HG03097 (cell line): ENCODE measurements at regions not wholly inside any gene's neighbourhood (a gene's known extent, or its start where the extent isn't known, plus 50 kb on each side); places are given as distances from the start of the nearest gene placed in this dataset.
A peak's percentile ranks its signal among the peaks of the same experiment; 100 is the strongest.
"Not testable (repeated sequence)": the region's sequence is repeated elsewhere in the genome, so short reads cannot be mapped to it uniquely, and the experiment has no call there.

Experiments
- ATAC-seq: cut with Tn5 transposase; IDR thresholded peaks from one replicate; pipeline ENCODE4 v1.9.1; 2021; ENCODE audit not compliant: unreplicated experiment, low FRiP score

DNA sequence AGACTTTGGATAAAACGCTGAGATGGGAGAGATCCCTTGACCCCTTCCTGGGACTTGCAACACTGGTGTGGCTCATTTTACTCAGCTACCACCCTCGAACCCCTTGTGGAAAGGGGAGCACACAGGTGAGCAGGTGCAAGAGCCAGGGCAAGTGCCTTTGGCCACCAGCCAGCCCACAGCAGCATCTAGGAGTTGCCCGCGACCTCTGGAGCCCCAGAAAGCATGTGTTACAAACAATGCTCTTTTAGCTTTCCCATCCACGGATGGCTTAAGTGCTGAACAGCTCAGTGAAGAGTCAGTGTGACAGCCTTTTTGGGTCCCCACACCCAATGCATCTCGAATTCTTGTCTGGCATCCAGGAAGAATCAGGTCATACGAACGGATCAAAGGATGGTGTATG, 197.8 kb downstream of the MEMO1 start:
- ATAC-seq = no peak

DNA sequence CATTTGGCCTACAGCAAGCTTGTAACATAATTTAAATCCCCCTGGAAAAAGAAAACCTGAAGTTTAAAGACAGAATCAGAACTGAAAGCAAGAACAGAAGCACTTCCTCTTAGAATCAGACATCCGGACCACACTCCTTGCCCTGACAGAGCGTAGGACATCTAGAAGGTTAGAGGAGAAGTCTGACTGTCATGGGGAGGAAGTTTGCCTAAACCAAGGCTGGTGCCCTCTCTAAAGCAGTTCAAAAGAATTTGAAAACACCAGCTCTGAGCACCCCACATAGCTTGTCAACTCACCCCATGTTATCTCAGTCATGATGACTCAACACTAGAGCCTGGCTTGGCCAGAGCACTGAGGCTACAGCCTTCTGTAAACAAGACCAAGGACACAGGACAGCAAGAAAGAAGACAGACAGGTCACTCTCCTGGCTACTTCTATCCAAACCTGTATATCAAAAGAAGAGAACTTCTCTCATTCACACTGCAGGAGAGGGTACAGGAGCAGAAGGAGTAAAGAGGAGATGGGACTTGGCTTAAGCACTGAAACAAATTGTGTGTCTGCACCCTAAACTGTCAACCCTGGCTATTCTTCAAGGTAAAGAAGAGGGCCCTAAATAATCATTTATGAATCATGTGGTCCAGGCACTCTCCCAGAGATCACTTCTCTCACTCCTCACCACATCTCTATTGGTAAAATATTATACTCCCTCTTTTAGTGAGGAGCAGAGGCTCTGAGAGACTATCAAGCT, 198.6 kb downstream of the MEMO1 start:
- peak; percentile 100 for ATAC-seq

DNA sequence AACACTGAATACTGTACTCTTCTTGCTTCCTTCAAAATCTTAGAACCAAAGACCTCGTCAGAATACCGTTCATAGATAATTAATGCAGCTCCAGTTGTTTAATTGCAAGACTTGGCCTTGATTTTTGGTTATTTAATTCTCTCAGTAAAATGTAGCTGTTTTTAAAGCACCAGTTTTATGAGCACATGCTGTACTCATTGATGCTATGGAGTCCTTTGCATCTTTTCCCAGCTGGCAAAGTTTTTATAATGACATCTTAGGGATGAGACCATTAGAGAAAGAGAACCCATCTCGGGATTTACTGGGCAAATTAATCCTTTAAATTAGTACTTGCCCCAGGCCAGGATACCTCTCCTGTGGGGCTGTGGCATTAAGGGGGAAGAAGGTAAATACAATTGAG, 199.3 kb downstream of the MEMO1 start:
- ATAC-seq = no peak

DNA sequence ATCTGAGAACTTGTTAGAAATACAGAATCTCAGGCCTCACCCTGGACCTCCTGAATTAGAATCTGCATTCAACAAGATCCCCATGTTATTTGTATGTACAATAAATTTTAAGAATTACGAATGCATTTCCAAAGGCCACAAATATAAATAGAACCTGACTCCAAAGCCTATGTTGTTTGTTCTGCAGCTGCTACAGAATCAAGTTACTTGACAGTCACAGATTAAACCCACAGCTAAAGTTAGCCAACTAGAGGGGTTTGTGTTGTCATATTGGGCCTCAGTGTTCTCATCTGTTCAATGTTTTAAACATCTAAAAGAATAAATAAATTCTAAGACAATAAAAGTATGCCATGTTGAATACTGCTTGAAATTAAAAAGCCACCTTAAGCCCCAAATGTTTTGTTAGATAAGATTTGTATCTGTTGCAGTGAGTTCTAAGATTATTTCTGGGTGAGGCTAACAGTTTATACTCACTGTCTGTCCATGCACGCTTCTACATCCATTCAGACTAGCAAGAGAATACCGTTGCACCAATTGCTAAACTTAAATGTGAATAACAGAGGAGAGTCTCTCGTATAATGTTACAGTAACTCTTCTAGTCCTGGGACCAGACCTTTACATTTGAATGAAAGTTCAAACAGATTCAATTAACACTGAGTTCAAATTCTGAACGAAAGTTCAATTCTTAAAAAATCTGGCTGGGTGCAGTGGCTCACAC, 200.4 kb downstream of the MEMO1 start:
- no peak for ATAC-seq

DNA sequence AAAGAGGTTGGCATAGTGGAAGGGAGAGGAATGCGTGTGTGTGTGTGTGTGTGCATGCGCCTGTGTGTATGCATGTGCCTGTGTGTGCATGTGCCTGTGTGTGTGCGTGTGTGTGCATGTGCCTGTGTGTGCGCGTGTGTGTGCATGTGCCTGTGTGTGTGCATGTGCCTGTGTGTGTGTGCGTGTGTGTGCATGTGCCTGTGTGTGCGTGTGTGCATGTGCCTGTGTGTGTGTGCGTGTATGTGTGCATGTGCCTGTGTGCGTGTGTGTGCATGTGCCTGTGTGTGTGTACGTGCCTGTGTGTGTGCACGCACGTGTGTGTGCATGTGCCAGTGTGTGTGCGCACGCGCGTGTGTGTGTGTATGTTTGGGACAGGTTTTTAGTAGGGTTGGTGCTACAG, 205.1 kb downstream of the MEMO1 start:
- ATAC-seq = no peak

DNA sequence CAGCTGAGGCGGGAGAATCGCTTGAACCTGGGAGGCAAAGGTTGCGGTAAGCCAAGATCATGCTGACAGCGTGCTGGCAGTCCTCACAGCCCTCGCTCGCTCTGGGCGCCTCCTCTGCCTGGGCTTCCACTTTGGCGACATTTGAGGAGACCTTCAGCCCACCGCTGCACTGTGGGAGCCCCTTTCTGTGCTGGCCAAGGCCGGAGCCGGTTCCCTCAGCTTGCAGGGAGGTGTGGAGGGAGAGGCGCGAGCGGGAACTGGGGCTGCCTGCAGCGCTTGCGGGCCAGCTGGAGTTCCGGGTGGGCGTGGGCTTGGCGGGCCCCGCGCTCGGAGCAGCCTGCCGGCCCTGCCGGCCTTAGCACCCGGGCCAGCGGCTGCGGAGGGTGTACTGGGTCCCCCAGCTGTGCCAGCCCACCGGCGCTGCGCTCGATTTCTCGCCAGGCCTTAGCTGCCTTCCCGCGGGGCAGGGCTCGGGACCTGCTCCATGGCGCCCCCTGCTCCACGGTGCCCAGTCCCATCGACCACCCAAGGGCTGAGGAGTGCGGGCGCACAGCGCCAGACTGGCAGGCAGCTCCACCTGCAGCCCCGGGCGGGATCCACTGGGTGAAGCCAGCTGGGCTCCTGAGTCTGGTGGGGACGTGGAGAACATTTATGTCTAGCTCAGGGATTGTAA, 207.2 kb downstream of the MEMO1 start:
- ATAC-seq = not testable (repeated sequence)

DNA sequence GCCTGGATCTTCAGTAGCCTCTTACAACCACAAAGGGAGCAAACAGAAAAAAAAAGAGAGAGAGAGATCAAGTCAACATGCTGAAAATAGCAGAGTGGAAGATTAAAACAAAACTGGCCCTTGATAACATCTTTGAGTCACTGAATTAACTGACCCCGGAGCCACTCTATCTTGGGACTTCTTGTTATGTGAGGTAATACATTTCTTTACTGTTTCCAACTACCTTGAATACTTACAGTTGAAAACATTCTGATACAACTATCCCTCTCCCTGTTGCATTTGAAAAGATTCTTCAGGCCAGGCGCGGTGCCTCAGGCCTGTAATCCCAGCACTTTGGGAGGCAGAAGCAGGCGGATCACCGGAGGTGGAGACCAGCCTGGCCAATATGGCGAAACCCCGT, 208.1 kb downstream of the MEMO1 start:
- ATAC-seq = no peak

DNA sequence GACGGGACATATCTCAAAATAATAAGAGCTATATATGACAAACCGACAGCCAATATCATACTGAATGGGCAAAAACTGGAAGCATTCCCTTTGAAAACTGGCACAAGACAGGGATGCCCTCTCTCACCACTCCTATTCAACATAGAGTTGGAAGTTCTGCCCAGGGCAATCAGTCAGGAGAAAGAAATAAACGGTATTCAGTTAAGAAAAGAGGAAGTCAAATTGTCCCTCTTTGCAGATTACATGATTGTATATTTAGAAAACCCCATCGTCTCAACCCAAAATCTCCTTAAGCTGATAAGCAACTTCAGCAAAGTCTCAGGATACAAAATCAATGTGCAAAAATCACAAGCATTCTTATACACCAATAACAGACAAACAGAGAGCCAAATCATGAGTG, 211.5 kb downstream of the MEMO1 start:
- ATAC-seq = not testable (repeated sequence)

DNA sequence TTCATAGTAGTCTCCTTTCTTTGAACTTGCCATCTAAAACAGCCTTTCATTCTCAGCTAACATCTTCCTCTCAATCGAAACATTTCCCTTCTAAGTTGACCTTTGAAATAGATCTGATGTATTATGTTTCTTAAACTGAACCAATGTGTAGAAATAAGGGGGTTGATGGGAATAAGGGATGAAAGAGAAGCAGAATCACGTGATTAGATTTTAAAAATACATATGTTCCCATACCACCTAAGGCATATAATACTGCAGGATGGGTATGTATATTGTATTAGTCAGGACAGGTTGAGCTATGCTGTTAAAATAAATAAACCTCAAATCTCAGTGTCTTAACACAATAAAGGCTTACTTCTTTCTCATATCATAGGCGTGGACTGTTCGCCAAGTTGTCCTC, 207.5 kb upstream of the SRD5A2 start:
- ATAC-seq = no peak

DNA sequence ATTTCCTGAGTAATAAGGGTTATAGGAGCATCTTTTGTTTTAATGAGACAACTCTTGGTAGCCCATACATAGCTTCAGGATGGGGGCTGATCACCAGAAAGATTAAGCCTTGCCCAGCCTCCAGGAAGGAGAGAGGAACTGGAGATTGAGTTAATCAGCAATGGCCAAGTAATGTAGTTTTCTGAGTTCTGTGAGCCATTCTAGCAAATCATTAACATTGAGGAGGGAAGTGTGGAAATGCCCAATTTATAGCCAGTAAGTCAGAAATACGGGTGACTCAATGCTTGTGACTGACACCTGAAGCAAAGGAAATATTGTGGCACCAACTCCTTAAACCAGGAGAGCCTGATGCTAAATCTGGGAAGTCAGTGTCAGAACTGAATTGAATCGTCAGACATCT, 205.1 kb upstream of the SRD5A2 start:
- ATAC-seq = peak; percentile 83

DNA sequence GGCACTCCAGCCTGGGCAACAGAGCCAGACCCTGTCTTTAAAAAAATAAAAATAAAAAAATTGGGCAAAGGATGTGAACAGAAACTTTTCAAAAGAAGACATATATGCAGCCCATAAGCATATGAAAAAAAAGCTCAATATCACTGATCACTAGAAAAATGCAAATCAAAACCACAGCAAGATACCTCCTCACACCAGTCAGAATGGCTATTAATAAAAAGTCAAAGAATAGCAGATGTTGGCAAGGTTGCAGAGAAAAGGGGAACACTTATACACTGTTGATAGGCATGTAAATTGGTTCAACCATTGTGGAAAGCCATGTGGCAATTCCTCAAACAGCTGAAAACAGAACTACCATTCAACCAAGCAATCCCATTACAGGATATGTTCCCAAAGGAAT, 204.1 kb upstream of the SRD5A2 start:
- ATAC-seq = no peak

DNA sequence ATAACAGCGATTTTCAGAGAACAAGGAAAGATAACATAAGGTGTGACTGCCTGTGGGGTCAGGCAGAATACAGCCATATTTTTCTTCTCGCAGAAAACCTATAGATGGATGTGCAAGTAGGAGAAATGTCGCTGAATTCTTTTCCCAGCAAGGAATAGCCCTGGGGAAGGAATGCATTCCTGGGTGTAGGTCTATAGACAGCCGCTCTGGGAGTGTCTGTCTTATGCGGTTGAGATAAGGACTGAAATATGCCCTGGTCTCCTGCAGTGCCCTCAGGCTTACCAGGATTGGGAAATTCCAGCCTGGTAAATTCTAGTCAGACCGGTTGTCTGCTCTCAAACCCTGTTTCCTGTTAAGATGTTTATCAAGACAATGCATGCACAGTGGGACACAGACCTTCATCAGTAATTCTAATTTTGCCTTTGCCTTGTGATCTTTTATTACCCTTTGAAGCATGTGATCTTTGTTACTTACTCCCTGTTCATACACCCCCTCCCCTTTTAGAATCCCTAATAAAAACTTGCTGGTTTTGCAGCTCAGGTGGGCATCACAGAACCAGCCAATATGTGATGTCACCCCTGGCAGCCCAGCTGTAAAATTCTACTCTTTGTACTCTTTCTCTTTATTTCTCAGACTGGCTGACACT, 202.8 kb upstream of the SRD5A2 start:
- not testable (repeated sequence) for ATAC-seq

DNA sequence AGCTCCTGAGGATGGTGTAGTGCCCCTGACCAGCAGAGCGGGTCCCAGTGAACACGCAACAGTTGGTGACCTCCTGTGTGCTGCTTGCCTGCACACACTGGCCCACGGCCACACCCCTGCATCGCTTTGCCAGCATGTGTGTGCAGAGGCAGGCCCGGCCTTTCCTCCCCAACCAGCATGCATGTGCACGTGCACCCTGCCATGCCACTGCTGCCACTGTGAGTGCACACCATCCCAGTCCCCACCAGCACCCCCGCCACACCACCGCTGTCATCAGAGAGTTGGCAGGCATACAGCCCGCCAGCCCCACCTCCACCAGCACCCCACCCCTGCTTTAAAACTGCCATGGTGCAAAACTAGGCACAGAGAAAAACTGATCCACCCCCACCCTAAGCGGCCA, 197.4 kb upstream of the SRD5A2 start:
- no peak for ATAC-seq

DNA sequence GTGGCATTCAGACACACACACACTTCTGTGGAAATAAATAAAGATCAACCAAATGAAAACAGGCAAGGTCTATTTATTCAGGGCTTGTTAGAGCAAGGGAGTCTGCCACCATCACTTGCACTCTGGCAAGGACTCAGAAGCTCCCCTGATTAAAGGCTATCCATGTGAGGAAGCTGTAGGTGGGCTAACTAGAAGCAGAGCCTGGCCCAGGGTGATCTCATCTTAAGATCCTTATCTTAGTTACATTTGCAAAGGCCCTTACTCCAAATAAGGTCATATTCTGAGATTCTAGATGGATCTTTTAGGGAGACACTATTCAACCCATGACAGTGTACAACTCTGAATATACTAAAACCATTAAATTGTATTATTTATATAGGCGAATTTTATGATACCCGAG, 190.0 kb upstream of the SRD5A2 start:
- no peak for ATAC-seq

DNA sequence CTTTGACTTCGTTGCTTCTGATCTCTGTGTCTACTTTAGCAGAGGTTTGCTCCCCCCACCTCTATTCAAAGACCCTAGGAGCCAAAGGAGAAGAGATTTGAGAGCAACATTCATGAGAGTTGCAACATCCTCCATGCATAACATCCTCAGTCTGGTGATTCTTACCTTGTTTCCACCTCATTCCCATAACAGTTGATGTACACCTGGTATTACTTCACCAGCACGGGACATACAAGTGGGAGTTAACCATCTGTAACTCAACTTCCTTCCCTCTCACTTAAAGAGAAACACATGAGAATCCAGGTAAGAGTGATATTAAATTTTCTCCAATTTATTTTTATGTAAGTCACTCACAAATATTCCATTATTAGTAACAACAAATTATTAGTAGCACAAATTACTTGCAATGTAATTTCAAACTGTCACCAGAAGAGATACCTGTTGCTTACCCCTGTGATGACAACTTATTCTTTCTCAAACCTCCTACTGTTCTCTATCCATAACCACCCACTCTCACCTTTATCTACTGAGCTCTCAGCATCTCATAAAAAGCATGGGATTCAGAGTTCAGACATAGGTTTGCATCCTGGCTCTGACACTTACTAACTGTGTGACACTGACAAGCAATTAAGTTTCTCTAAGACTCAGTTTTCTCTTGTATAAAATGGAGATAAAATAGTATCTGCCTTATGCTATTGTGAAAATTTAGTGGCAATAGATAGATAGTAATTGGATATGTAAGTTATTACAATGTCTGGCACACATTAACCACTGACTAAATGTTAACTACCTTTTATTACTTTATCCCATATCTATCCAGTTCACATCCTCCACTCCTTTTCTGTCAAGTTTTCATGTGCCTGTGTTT, 184.6 kb upstream of the SRD5A2 start:
- ATAC-seq = no peak

DNA sequence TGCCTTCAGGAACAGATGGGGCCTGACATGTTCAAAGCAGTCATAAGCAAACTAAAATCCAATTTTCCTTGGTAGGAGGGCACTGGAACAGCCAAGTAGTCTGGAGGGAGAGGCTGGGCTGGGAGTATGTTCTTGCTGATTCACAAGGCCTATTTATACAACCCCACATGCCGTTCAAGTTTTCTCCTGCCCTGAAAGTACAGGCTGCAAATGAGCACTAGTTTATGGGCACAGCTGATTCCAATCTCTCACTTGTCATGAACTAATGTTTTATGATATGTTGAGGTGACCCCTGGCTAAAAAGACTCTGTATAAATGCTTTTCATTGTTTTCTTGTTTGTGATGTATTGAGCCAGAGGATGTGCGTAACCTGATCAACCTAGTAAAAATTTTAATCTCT, 183.4 kb upstream of the SRD5A2 start:
- ATAC-seq = no peak

DNA sequence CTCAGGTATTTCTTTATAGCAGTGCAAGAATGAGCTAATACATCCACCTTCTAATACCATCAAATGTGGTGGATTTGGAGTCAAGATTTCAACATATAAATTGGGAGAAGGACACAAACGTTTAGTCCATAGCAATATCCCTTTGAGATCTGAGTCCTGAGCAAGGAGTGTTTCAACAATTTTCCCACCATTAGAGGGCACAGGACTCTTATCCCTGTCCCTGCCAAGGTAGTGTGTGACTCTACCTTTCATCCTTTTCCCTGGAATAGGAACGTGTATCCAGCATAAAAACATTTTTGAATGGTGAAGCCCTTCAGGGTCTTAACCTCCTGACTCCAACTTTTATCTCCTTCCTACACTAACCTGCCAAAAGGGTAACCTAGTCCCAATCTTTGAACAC, 181.3 kb upstream of the SRD5A2 start:
- ATAC-seq = no peak

DNA sequence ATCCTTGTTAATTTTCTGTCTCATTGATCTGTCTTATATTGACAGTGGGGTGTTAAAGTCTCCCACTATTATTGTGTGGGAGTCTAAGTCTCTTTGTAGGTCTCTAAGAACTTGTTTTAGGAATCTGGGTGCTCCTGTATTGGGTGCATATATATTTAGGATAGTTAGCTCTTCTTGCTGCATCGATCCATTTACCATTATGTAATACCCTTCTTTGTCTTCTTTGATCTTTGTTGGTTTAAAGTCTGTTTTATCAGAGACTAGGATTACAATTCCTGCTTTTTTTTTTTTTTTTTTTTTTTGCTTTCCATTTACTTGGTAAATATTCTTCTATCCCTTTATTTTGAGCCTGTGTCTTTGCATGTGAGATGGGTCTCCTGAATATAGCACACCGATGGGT, 176.6 kb upstream of the SRD5A2 start:
- not testable (repeated sequence) for ATAC-seq

DNA sequence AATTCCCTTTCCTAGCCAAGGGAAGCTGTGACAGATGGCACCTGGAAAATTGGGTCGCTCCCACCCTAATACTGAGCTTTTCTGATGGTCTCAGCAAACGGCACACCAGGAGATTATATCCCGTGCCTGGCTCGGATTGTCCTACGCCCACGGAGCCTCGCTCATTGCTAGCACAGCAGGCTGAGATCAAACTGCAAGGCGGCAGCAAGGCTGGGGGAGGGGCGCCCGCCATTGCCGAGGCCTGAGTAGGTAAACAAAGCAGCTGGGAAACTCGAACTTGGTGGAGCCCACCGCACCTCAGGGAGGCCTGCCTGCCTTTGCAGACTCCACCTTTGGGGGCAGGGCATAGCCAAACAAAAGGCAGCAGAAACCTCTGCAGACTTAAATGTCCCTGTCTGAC, 168.0 kb upstream of the SRD5A2 start:
- ATAC-seq = not testable (repeated sequence)

DNA sequence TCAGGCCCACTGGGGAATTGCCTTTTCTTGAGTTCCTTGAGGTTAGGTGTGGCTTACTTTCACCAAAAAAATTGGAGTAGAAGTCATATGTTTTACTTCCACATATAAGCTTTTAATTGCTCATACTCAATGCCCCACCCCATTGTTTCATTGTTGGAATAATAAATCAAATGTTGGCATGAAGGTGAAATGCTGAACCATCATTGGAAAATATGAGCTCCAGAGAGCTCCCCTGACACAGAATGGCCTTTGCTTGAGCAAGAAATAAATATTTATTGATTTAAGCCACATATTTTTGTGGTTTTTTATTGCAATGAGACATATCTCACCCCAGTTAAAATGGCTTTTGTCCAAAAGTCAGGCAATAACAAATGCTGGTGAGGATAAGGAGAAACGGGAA, 167.3 kb upstream of the SRD5A2 start:
- no peak for ATAC-seq
